Loucy (cell line): ENCODE measurements at regions not wholly inside any gene's neighbourhood (a gene's known extent, or its start where the extent isn't known, plus 50 kb on each side); places are given as distances from the start of the nearest gene placed in this dataset.

Experiments
- H2AFZ ChIP-seq: fragments of 200-600 bp; sonication (generic); 2 replicates; pipeline ENCODE4 v1.6.0; 2016; ENCODE audit warnings: antibody characterized with exemption, mild to moderate bottlenecking, low read length, moderate library complexity
- H3F3A ChIP-seq: fragments of 200-600 bp; 2 replicates; pipeline ENCODE4 v1.6.0; 2016; ENCODE audit warnings: antibody characterized with exemption, low read depth, mild to moderate bottlenecking
- H3K27me3 ChIP-seq: fragments of 200-600 bp; sonication (generic); 2 replicates; pipeline ENCODE4 v1.6.1; 2014; ENCODE audit warnings: low read length, mild to moderate bottlenecking; ENCODE audit not compliant: insufficient read depth, poor library complexity, severe bottlenecking
- H3K36me3 ChIP-seq: fragments of 200-600 bp; sonication (generic); 2 replicates; pipeline ENCODE4 v1.6.1; 2016; ENCODE audit warnings: low read length; ENCODE audit not compliant: insufficient read depth
- H3K4me1 ChIP-seq: fragments of 200-600 bp; sonication (generic); 2 replicates; pipeline ENCODE4 v1.5.1; 2014; ENCODE audit warnings: low read length, mild to moderate bottlenecking; ENCODE audit not compliant: insufficient read depth, poor library complexity, severe bottlenecking
- H3K4me2 ChIP-seq: fragments of 200-600 bp; sonication (generic); 2 replicates; pipeline ENCODE4 v1.6.0; 2014; ENCODE audit warnings: antibody characterized with exemption, low read length, low read depth, mild to moderate bottlenecking; ENCODE audit not compliant: poor library complexity, severe bottlenecking
- H3K4me3 ChIP-seq: fragments of 200-600 bp; sonication (generic); 2 replicates; pipeline ENCODE4 v1.5.1; 2014; ENCODE audit warnings: low read length, mild to moderate bottlenecking, mixed read lengths; ENCODE audit not compliant: poor library complexity, severe bottlenecking
- H3K79me2 ChIP-seq: fragments of 200-600 bp; sonication (generic); 2 replicates; pipeline ENCODE4 v1.6.1; 2014; ENCODE audit warnings: low read length; ENCODE audit not compliant: insufficient read depth
- H3K9ac ChIP-seq: fragments of 200-600 bp; sonication (generic); 2 replicates; pipeline ENCODE4 v1.6.0; 2014; ENCODE audit warnings: mild to moderate bottlenecking, low read depth, low read length, moderate library complexity; ENCODE audit not compliant: poor library complexity, severe bottlenecking
- H3K9me2 ChIP-seq: fragments of 200-600 bp; sonication (generic); replicated peaks from 2 replicates; pipeline ENCODE4 v1.6.1; 2016; ENCODE audit warnings: low read depth, low read length, mixed read lengths
- H3K9me3 ChIP-seq: fragments of 200-600 bp; sonication (generic); 2 replicates; pipeline ENCODE4 v1.6.1; 2014; ENCODE audit warnings: mild to moderate bottlenecking, antibody characterized with exemption, low read length, low read depth; ENCODE audit not compliant: insufficient read depth
- H4K20me1 ChIP-seq: fragments of 200-600 bp; sonication (generic); 2 replicates; pipeline ENCODE4 v1.6.0; 2014; ENCODE audit warnings: antibody characterized with exemption, low read length, mild to moderate bottlenecking; ENCODE audit not compliant: insufficient read depth, poor library complexity, severe bottlenecking
- EZH2phosphoT487 ChIP-seq: fragments of 200-600 bp; IDR thresholded peaks from 2 replicates; pipeline ENCODE4 v1.6.1; 2018; ENCODE audit warnings: antibody characterized with exemption, mild to moderate bottlenecking, moderate library complexity, borderline replicate concordance
- TF ChIP-seq, protein P1 (sequence below): fragments of 200-600 bp; sonication (generic); conservative IDR thresholded peaks from 2 replicates; pipeline ENCODE4 v1.5.1; 2014; ENCODE audit warnings: mild to moderate bottlenecking, antibody characterized with exemption, low read length

DNA sequence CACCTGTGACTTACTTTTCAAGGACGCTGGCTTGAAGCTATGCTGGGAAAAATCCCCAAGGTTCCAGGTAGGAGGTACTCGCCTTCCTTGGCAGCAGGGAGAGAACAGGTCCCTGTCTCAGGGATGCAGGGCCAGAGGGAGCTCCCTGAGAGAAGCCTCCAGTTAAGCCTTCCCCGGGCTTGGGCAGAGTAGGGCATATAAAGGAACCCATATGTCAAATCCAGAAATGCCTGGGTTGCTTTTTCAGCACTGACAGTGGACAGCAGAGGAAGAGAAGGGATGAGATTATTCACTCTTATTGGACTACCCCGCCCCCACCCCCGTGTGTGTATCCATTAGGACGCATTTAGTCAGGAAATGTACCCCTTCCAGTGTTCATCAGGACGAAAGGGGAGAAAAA, 89.3 kb upstream of the TEX51 start:
- Histone ChIP-seq H3K4me3 (no peak overlapping the region), H3F3A (no peaks in the 10 kb centered on the region), H3K79me2 (no peaks in the 10 kb centered on the region), H4K20me1 (no peaks in the 10 kb centered on the region), H3K27me3 (no peaks in the 10 kb centered on the region), H3K4me2 (no peak overlapping the region), H3K9ac (no peak overlapping the region), H3K36me3 (no peaks in the 10 kb centered on the region), H3K9me2 (no peaks in the 10 kb centered on the region), H2AFZ (no peak overlapping the region), H3K4me1 (no peaks in the 10 kb centered on the region), H3K9me3 (no peaks in the 10 kb centered on the region)
- TF ChIP-seq EZH2phosphoT487 = no peak
- TF ChIP-seq, protein P1, sequence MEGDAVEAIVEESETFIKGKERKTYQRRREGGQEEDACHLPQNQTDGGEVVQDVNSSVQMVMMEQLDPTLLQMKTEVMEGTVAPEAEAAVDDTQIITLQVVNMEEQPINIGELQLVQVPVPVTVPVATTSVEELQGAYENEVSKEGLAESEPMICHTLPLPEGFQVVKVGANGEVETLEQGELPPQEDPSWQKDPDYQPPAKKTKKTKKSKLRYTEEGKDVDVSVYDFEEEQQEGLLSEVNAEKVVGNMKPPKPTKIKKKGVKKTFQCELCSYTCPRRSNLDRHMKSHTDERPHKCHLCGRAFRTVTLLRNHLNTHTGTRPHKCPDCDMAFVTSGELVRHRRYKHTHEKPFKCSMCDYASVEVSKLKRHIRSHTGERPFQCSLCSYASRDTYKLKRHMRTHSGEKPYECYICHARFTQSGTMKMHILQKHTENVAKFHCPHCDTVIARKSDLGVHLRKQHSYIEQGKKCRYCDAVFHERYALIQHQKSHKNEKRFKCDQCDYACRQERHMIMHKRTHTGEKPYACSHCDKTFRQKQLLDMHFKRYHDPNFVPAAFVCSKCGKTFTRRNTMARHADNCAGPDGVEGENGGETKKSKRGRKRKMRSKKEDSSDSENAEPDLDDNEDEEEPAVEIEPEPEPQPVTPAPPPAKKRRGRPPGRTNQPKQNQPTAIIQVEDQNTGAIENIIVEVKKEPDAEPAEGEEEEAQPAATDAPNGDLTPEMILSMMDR = no peak

DNA sequence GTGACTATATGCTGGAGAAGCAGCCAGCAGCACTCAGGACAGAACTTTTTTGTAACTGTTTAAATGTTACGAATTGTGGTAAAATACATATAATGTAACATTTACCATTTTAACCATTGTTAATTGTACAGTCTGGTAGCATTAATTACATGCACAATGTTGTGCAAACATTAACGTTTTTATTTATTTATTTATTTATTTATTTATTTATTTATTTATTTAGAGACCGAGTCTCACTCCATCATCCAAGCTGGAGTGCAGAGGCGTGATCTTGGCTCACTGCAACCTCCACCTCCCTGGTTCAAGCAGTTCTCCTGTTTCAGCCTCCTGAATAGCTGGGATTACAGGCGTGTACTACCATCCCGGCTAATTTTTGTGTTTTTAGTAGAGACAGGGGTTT, 88.7 kb upstream of the TEX51 start:
- TF ChIP-seq EZH2phosphoT487 = no peak
- TF ChIP-seq, protein P1 = no peak
- H2AFZ ChIP-seq = no peak overlapping the region
- H3K4me3 ChIP-seq = no peak overlapping the region

DNA sequence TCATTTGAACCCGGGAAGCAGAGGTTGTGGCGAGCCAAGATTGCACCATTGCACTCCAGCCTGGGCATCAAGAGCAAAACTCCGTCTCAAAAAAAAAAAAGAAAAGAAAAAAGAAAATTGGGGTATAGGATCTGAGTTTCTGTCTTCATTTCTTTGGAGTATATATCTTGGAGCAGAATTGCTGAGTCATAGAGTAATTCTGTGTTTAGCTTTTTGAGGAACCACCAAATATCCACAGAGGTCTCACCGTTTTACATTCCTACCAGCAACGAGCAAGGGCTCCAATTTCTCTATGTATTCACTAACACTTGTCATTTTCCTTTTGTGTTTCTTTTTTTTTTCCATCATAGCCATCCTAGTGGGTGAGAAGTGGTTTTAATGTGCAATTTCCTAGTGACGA, 87.6 kb upstream of the TEX51 start:
- Histone ChIP-seq H3K79me2 (no peaks in the 10 kb centered on the region), H3K4me2 (no peak overlapping the region), H3K9me2 (no peaks in the 10 kb centered on the region), H3K9ac (no peak overlapping the region), H3F3A (no peaks in the 10 kb centered on the region), H4K20me1 (no peaks in the 10 kb centered on the region), H3K27me3 (no peaks in the 10 kb centered on the region), H3K36me3 (no peaks in the 10 kb centered on the region), H3K4me3 (no peak overlapping the region), H3K4me1 (no peaks in the 10 kb centered on the region), H2AFZ (no peak overlapping the region), H3K9me3 (no peaks in the 10 kb centered on the region)
- no peak for TF ChIP-seq EZH2phosphoT487
- TF ChIP-seq, protein P1 = no peak

More for the DNA sequence above, 88.7 kb upstream of the TEX51 start:
- Histone ChIP-seq H3K4me1 (no peaks in the 10 kb centered on the region), H3F3A (no peaks in the 10 kb centered on the region), H3K36me3 (no peaks in the 10 kb centered on the region), H3K9me3 (no peaks in the 10 kb centered on the region), H3K4me2 (no peak overlapping the region), H4K20me1 (no peaks in the 10 kb centered on the region), H3K9me2 (no peaks in the 10 kb centered on the region), H3K27me3 (no peaks in the 10 kb centered on the region), H3K79me2 (no peaks in the 10 kb centered on the region), H3K9ac (no peak overlapping the region)
